ENCODE measurements at regions not wholly inside any gene's neighbourhood (a gene's known extent, or its start where the extent isn't known, plus 50 kb on each side); places are given as distances from the start of the nearest gene placed in this dataset.

DNA sequence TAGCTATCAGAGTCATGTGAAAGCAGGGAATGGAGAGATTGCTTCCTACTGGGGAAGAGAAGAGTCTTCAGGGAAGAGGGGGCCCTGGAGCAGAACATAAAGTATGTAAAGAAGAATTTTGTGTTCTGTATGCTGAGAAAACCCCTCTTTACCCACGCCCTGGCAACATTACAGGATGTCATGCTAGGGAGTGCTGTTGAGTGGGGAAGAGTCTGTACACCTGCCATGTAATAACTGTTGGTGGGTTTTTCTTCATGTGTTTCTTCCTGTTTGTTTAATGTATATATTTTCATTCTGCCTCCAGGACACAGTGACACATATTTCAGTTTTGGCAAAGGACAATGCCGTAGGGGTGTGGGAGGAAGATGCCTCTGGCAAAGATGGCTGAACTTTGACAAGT, 122.8 kb upstream of the LPP start:
- TF ChIP-seq CTCF (IDR thresholded peaks at IDR 0.05): no peak
- H3K4me3 Mint-ChIP-seq: no peak overlapping the region
- Histone ChIP-seq H3K4me1 (ENCODE audit: control insufficient read depth in 1 of 2, insufficient read depth in 2 of 2, low read length in 2 of 2) (no peaks in the 10 kb centered on the region), H3K9me3 (replicated peaks in 1 of 2; ENCODE audit: control insufficient read depth in 1 of 2, insufficient read depth in 1 of 2, low read length in 2 of 2) (no peaks in the 10 kb centered on the region), H4K20me1 (ENCODE audit: insufficient read depth, low read length) (no peaks in the 10 kb centered on the region), H2AFZ (ENCODE audit: insufficient read depth, low read depth, low read length, poor library complexity, severe bottlenecking) (no peak overlapping the region), H3K4me3 (replicated peaks in 1 of 3; ENCODE audit: low read depth in 2 of 3, low read length in 3 of 3) (no peak overlapping the region), H3K27me3 (ENCODE audit: control insufficient read depth in 2 of 2, insufficient read depth in 2 of 2, low read length in 2 of 2) (no peaks in the 10 kb centered on the region), H3K27ac (ENCODE audit: low read depth in 1 of 2, low read length in 2 of 2) (no peak overlapping the region), H3K4me2 (replicated peaks; ENCODE audit: extremely low read depth, low read length, poor library complexity, severe bottlenecking) (no peak overlapping the region), H3K36me3 (replicated peaks in 1 of 2; ENCODE audit: control insufficient read depth in 1 of 2, insufficient read depth in 2 of 2, low read length in 2 of 2) (no peaks in the 10 kb centered on the region), H3K9ac (ENCODE audit: insufficient read depth, low read length, poor library complexity, severe bottlenecking) (no peak overlapping the region), H3K79me2 (ENCODE audit: insufficient read depth, low read length) (no peaks in the 10 kb centered on the region)
- WGBS (ENCODE audit: insufficient coverage): no CpG with 5 or more reads among the region's 2 CpGs
- H3K27me3 Mint-ChIP-seq (ENCODE audit: low read depth in 3 of 3): peaks cover 0 to 2% (median 2%) of the 10 kb centered on the region in 3 donors
- H3K36me3 Mint-ChIP-seq: no peaks in the 10 kb centered on the region
- H3K27ac Mint-ChIP-seq: no peak overlapping the region
- H3K9me3 Mint-ChIP-seq: peaks cover 0 to 4% (median 0%) of the 10 kb centered on the region in 7 donors
- DNase-seq: no peak
- no peaks in the 10 kb centered on the region for H3K4me1 Mint-ChIP-seq
- intact Hi-C loops (cut with micrococcal nuclease): no loop called here

- Histone ChIP-seq H3K4me3 (replicated peaks in 1 of 3; ENCODE audit: low read depth in 2 of 3, low read length in 3 of 3) (no peak overlapping the region), H3K4me2 (replicated peaks; ENCODE audit: extremely low read depth, low read length, poor library complexity, severe bottlenecking) (no peak overlapping the region), H3K4me1 (ENCODE audit: control insufficient read depth in 1 of 2, insufficient read depth in 2 of 2, low read length in 2 of 2) (peaks cover 0 to 3% of the 10 kb centered on the region in 2 donors), H3K79me2 (ENCODE audit: insufficient read depth, low read length) (no peaks in the 10 kb centered on the region), H4K20me1 (ENCODE audit: insufficient read depth, low read length) (no peaks in the 10 kb centered on the region), H3K27me3 (ENCODE audit: control insufficient read depth in 2 of 2, insufficient read depth in 2 of 2, low read length in 2 of 2) (no peaks in the 10 kb centered on the region), H3K27ac (ENCODE audit: low read depth in 1 of 2, low read length in 2 of 2) (no peak overlapping the region), H3K36me3 (replicated peaks in 1 of 2; ENCODE audit: control insufficient read depth in 1 of 2, insufficient read depth in 2 of 2, low read length in 2 of 2) (no peaks in the 10 kb centered on the region), H2AFZ (ENCODE audit: insufficient read depth, low read depth, low read length, poor library complexity, severe bottlenecking) (no peak overlapping the region), H3K9me3 (replicated peaks in 1 of 2; ENCODE audit: control insufficient read depth in 1 of 2, insufficient read depth in 1 of 2, low read length in 2 of 2) (no peaks in the 10 kb centered on the region), H3K9ac (ENCODE audit: insufficient read depth, low read length, poor library complexity, severe bottlenecking) (no peak overlapping the region)
- H3K36me3 Mint-ChIP-seq: no peaks in the 10 kb centered on the region
- intact Hi-C loops (cut with micrococcal nuclease): no loop called here
- peaks cover 5% of the 10 kb centered on the region for H3K4me1 Mint-ChIP-seq
- DNase-seq: peak in 1 of 3 donors; percentile 12
- peaks cover 0 to 6% (median 0%) of the 10 kb centered on the region in 7 donors for H3K9me3 Mint-ChIP-seq
- no peak overlapping the region for H3K4me3 Mint-ChIP-seq
- H3K27ac Mint-ChIP-seq: no peak overlapping the region
- TF ChIP-seq CTCF (IDR thresholded peaks at IDR 0.05): no peak
- peaks cover 2 to 3% (median 2%) of the 10 kb centered on the region in 3 donors for H3K27me3 Mint-ChIP-seq (ENCODE audit: low read depth in 3 of 3)
- WGBS (ENCODE audit: insufficient coverage): 100% methylated on average over 1 of the region's 3 CpGs
Observed at GRCh38 chr3:188034989-188035388, 119.0 kb upstream of the LPP start.

Data from CD14-positive monocyte (primary cell).